GM12878 (cell line): ENCODE measurements at regions not wholly inside any gene's neighbourhood (a gene's known extent, or its start where the extent isn't known, plus 50 kb on each side); places are given as distances from the start of the nearest gene placed in this dataset.
A peak's percentile ranks its signal among the peaks of the same experiment; 100 is the strongest.

Source experiments
- ATAC-seq: fragments of 200-7000 bp; cut with Tn5 transposase; 3 replicates; pipeline ENCODE4 v1.9.1; 2020; ENCODE audit warnings: mild to moderate bottlenecking, moderate library complexity
- BruUV-seq: library from RNA; stranded (reverse); fragments of 400-500 nt; replicated peaks from 2 replicates; lab custom pipeline; 2021; lab: Mats Ljungman, UMichigan
- CTCF ChIA-PET: fragments of 300-600 bp; sonication (Branson Sonifier 250); formaldehyde crosslinking; extraction: SDS; loops from one replicate; lab custom pipeline; 2021; ENCODE audit warnings: inconsistent platforms; lab: Yijun Ruan, JAX
- POLR2A ChIA-PET: fragments of 350-600 bp; formaldehyde crosslinking; extraction: SDS; loops from one replicate; lab custom pipeline; 2021; ENCODE audit warnings: inconsistent platforms; lab: Charles Lee
- RAD21 ChIA-PET: fragments of 300-600 bp; sonication (Branson Sonifier 250); formaldehyde crosslinking; loops from one replicate; lab custom pipeline; 2023; ENCODE audit warnings: antibody characterized with exemption; ENCODE audit not compliant: unreplicated experiment; lab: Charles Lee
- SMC1A ChIA-PET: fragments of 300-600 bp; sonication (Branson Sonifier 250); formaldehyde crosslinking; loops from one replicate; lab custom pipeline; 2023; ENCODE audit not compliant: unreplicated experiment, uncharacterized antibody; lab: Charles Lee
- DNase-seq: peaks from one replicate; pipeline ENCODE4 v3.0.0-alpha.2; 2011; ENCODE audit warnings: low read depth, low spot score
- FAIRE-seq: peaks from 3 replicates; lab custom pipeline; 2011; peaks lifted over from hg19 to GRCh38; lab: Jason Lieb, UNC
- H2AFZ ChIP-seq: 2 replicates; pipeline ENCODE4 v1.6.0; 2011; ENCODE audit warnings: low read depth, low read length, control low read depth; ENCODE audit not compliant: control insufficient read depth
- H3K27ac ChIP-seq: 2 replicates; pipeline ENCODE4 v1.5.1; 2011; ENCODE audit warnings: control low read depth; ENCODE audit not compliant: control insufficient read depth, insufficient read depth
- H3K27me3 ChIP-seq, 2 experiments: replicated peaks in 1 of 2; 2 replicates each; pipeline versions ENCODE4 v1.6.0 to v1.6.1; 2011; ENCODE audit warnings: low read length in 1 of 2; ENCODE audit not compliant: control insufficient read depth in 2 of 2, insufficient read depth in 2 of 2
- H3K36me3 ChIP-seq, 2 experiments: 2 replicates each; pipeline ENCODE4 v1.5.1; 2011; ENCODE audit warnings: low read length in 1 of 2; ENCODE audit not compliant: control insufficient read depth in 2 of 2, insufficient read depth in 2 of 2
- H3K4me1 ChIP-seq: 2 replicates; pipeline ENCODE4 v1.6.1; 2011; ENCODE audit warnings: mild to moderate bottlenecking, low read length, moderate library complexity, mixed read lengths; ENCODE audit not compliant: control insufficient read depth, insufficient read depth
- H3K4me2 ChIP-seq: 2 replicates; pipeline ENCODE4 v1.6.0; 2011; ENCODE audit warnings: control low read depth; ENCODE audit not compliant: control insufficient read depth, insufficient read depth
- H3K4me3 ChIP-seq: fragments of 200-600 bp; sonication (generic); 2 replicates; pipeline ENCODE4 v1.5.1; 2016
- H3K79me2 ChIP-seq: 2 replicates; pipeline ENCODE4 v1.6.0; 2011; ENCODE audit warnings: low read length; ENCODE audit not compliant: control insufficient read depth, insufficient read depth
- H3K9ac ChIP-seq: 2 replicates; pipeline ENCODE4 v1.8.0; 2011; ENCODE audit warnings: low read length, control low read depth, mixed read lengths; ENCODE audit not compliant: control insufficient read depth, insufficient read depth
- H3K9me3 ChIP-seq: replicated peaks from 3 replicates; pipeline ENCODE4 v1.5.1; 2011; ENCODE audit warnings: mild to moderate bottlenecking, low read length; ENCODE audit not compliant: control insufficient read depth, insufficient read depth
- H4K20me1 ChIP-seq: 2 replicates; pipeline ENCODE4 v1.6.0; 2011; ENCODE audit not compliant: control insufficient read depth, insufficient read depth
- BHLHE40 ChIP-seq, 2 experiments: fragments of 450-650 bp in 1 of 2; IDR thresholded peaks; 2 replicates each; pipeline ENCODE4 v1.6.1; 2011 to 2017; ENCODE audit warnings: low read depth in 2 of 2, borderline replicate concordance in 1 of 2, improper control_type of control experiment in 1 of 2, low read length in 1 of 2, mild to moderate bottlenecking in 1 of 2
- ETV6 ChIP-seq, 2 experiments: fragments of 450-650 bp in 1 of 2; IDR thresholded peaks in 1 of 2; conservative IDR thresholded peaks in 1 of 2; 2 replicates each; pipeline ENCODE4 v1.6.1; 2014; ENCODE audit warnings: antibody characterized with exemption in 1 of 2, borderline replicate concordance in 1 of 2, low read depth in 1 of 2, mild to moderate bottlenecking in 1 of 2, moderate library complexity in 1 of 2
- KAT2A ChIP-seq: conservative IDR thresholded peaks from 2 replicates; pipeline ENCODE4 v1.6.1; 2011; ENCODE audit warnings: low read depth, low read length; ENCODE audit not compliant: control insufficient read depth
- MEF2A ChIP-seq: IDR thresholded peaks from 2 replicates; pipeline ENCODE4 v1.6.1; 2011; ENCODE audit warnings: low read depth, mild to moderate bottlenecking, low read length, moderate library complexity; ENCODE audit not compliant: insufficient read depth
- NR2C2 ChIP-seq: IDR thresholded peaks from 2 replicates; pipeline ENCODE4 v1.6.1; 2011; ENCODE audit warnings: borderline replicate concordance, low read depth; ENCODE audit not compliant: control insufficient read depth, insufficient read length
- RAD51 ChIP-seq: fragments of 450-650 bp; IDR thresholded peaks from 2 replicates; pipeline ENCODE4 v1.6.1; 2016; ENCODE audit warnings: moderate library complexity, mild to moderate bottlenecking, inconsistent platforms
- SMC3 ChIP-seq: IDR thresholded peaks from 2 replicates; pipeline ENCODE4 v1.6.1; 2011; ENCODE audit warnings: low read length, improper control_type of control experiment, borderline replicate concordance
- TAF1 ChIP-seq: IDR thresholded peaks from 2 replicates; pipeline ENCODE4 v1.6.1; 2011; ENCODE audit warnings: mild to moderate bottlenecking, low read depth, low read length, borderline replicate concordance
- WGBS: methylation state at CpG from one replicate; pipeline ENCODE4 v1.1.6; 2016; ENCODE audit warnings: low lambda C conversion rate; ENCODE audit not compliant: insufficient replicate concordance, insufficient coverage; ENCODE audit errors: missing lambda C conversion rate; 5-methylcytosine and 5-hydroxymethylcytosine counted together
- in situ Hi-C: fragments of 300-500 bp; cut with MboI; formaldehyde crosslinking; loops from 9 replicates; pipeline ENCODE4 v1.14.3; 2018; ENCODE audit warnings: mixed read lengths
- intact Hi-C: fragments of 100-400 bp; cut with micrococcal nuclease; formaldehyde crosslinking; loops from one replicate; pipeline ENCODE4 v1.14.2; 2022; ENCODE audit not compliant: unreplicated experiment
- TF ChIP-seq, protein P1 (sequence below): IDR thresholded peaks from 2 replicates; pipeline ENCODE4 v1.6.1; 2011; ENCODE audit warnings: low read depth, low read length, improper control_type of control experiment, borderline replicate concordance
- TF ChIP-seq, protein P2 (sequence below): fragments of 450-650 bp; formaldehyde crosslinking; IDR thresholded peaks from 2 replicates; pipeline ENCODE4 v1.4.0; 2020; ENCODE audit warnings: mild to moderate bottlenecking, moderate library complexity
- TF ChIP-seq, protein P3 (sequence below): fragments of 150-350 bp; IDR thresholded peaks from 2 replicates; pipeline ENCODE4 v1.6.1; 2016; ENCODE audit warnings: low read depth, low read length
- TF ChIP-seq, protein P4 (sequence below): IDR thresholded peaks from 2 replicates; pipeline ENCODE4 v1.6.1; 2012; ENCODE audit warnings: mild to moderate bottlenecking, low read depth, low read length

DNA sequence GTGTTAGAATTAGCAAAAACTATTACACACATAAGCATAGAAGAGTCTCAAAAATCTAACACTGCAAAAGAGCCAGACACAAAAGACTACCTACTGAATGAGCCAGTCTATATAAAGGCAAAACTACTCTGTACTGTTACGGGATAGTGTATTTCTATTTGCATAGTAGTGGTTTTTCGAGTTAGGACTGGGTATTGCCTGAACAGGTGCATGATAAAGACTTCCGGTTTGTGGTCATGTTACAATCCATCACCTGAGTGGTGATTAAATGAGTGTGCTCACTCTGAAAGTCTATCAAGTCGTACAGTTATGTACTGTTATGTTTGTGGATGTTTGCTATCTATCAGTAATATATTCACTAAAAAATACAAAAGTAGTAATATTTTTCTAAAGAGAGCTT, 523.3 kb upstream of the SYT4 start:
- intact Hi-C loops (no loop called here), in situ Hi-C loops (no loop called here)
- no peak overlapping the region for H3K27ac ChIP-seq
- FAIRE-seq (peak; percentile 68), DNase-seq (no peak), ATAC-seq (no peak; the same call in 1 of the 3 replicates)
- H3K4me3 ChIP-seq = no peak overlapping the region
- 15% methylated on average over 4 of the region's 4 CpGs for WGBS
- H3K4me2 ChIP-seq = no peak overlapping the region
- no peaks in the 10 kb centered on the region for H3K36me3 ChIP-seq
- ChIA-PET CTCF (no interaction called here), RAD21 (no interaction called here), SMC1A (no interaction called here), POLR2A (no interaction called here)
- no TSS peak for BruUV-seq
- H4K20me1 ChIP-seq = no peaks in the 10 kb centered on the region
- H3K9ac ChIP-seq = no peak overlapping the region
- no peaks in the 10 kb centered on the region; a peak in 1 of 4 replicates for H3K27me3 ChIP-seq
- H2AFZ ChIP-seq = no peak overlapping the region
- H3K79me2 ChIP-seq = no peaks in the 10 kb centered on the region
- no peaks in the 10 kb centered on the region for H3K4me1 ChIP-seq
- no peaks in the 10 kb centered on the region for H3K9me3 ChIP-seq
- TF ChIP-seq RAD51 (no peak), NR2C2 (no peak), TAF1 (no peak), ETV6 (conservative IDR thresholded peaks at IDR 0.05 in 1 of 2, IDR thresholded peaks at IDR 0.05 in 1 of 2; ENCODE audit: borderline replicate concordance in 1 of 2, low read depth in 1 of 2) (no peak), SMC3 (no peak), KAT2A (no peak), MEF2A (no peak), BHLHE40 (IDR thresholded peaks at IDR 0.05; ENCODE audit: borderline replicate concordance in 1 of 2, low read depth in 2 of 2, low read length in 1 of 2) (no peak)
- TF ChIP-seq, protein P1, sequence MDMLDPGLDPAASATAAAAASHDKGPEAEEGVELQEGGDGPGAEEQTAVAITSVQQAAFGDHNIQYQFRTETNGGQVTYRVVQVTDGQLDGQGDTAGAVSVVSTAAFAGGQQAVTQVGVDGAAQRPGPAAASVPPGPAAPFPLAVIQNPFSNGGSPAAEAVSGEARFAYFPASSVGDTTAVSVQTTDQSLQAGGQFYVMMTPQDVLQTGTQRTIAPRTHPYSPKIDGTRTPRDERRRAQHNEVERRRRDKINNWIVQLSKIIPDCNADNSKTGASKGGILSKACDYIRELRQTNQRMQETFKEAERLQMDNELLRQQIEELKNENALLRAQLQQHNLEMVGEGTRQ = no peak
- TF ChIP-seq, protein P2, sequence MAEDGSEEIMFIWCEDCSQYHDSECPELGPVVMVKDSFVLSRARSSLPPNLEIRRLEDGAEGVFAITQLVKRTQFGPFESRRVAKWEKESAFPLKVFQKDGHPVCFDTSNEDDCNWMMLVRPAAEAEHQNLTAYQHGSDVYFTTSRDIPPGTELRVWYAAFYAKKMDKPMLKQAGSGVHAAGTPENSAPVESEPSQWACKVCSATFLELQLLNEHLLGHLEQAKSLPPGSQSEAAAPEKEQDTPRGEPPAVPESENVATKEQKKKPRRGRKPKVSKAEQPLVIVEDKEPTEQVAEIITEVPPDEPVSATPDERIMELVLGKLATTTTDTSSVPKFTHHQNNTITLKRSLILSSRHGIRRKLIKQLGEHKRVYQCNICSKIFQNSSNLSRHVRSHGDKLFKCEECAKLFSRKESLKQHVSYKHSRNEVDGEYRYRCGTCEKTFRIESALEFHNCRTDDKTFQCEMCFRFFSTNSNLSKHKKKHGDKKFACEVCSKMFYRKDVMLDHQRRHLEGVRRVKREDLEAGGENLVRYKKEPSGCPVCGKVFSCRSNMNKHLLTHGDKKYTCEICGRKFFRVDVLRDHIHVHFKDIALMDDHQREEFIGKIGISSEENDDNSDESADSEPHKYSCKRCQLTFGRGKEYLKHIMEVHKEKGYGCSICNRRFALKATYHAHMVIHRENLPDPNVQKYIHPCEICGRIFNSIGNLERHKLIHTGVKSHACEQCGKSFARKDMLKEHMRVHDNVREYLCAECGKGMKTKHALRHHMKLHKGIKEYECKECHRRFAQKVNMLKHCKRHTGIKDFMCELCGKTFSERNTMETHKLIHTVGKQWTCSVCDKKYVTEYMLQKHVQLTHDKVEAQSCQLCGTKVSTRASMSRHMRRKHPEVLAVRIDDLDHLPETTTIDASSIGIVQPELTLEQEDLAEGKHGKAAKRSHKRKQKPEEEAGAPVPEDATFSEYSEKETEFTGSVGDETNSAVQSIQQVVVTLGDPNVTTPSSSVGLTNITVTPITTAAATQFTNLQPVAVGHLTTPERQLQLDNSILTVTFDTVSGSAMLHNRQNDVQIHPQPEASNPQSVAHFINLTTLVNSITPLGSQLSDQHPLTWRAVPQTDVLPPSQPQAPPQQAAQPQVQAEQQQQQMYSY (CRISPR knock-in tag) = no peak
- TF ChIP-seq, protein P3, sequence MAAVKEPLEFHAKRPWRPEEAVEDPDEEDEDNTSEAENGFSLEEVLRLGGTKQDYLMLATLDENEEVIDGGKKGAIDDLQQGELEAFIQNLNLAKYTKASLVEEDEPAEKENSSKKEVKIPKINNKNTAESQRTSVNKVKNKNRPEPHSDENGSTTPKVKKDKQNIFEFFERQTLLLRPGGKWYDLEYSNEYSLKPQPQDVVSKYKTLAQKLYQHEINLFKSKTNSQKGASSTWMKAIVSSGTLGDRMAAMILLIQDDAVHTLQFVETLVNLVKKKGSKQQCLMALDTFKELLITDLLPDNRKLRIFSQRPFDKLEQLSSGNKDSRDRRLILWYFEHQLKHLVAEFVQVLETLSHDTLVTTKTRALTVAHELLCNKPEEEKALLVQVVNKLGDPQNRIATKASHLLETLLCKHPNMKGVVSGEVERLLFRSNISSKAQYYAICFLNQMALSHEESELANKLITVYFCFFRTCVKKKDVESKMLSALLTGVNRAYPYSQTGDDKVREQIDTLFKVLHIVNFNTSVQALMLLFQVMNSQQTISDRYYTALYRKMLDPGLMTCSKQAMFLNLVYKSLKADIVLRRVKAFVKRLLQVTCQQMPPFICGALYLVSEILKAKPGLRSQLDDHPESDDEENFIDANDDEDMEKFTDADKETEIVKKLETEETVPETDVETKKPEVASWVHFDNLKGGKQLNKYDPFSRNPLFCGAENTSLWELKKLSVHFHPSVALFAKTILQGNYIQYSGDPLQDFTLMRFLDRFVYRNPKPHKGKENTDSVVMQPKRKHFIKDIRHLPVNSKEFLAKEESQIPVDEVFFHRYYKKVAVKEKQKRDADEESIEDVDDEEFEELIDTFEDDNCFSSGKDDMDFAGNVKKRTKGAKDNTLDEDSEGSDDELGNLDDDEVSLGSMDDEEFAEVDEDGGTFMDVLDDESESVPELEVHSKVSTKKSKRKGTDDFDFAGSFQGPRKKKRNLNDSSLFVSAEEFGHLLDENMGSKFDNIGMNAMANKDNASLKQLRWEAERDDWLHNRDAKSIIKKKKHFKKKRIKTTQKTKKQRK = no peak
- TF ChIP-seq, protein P4, sequence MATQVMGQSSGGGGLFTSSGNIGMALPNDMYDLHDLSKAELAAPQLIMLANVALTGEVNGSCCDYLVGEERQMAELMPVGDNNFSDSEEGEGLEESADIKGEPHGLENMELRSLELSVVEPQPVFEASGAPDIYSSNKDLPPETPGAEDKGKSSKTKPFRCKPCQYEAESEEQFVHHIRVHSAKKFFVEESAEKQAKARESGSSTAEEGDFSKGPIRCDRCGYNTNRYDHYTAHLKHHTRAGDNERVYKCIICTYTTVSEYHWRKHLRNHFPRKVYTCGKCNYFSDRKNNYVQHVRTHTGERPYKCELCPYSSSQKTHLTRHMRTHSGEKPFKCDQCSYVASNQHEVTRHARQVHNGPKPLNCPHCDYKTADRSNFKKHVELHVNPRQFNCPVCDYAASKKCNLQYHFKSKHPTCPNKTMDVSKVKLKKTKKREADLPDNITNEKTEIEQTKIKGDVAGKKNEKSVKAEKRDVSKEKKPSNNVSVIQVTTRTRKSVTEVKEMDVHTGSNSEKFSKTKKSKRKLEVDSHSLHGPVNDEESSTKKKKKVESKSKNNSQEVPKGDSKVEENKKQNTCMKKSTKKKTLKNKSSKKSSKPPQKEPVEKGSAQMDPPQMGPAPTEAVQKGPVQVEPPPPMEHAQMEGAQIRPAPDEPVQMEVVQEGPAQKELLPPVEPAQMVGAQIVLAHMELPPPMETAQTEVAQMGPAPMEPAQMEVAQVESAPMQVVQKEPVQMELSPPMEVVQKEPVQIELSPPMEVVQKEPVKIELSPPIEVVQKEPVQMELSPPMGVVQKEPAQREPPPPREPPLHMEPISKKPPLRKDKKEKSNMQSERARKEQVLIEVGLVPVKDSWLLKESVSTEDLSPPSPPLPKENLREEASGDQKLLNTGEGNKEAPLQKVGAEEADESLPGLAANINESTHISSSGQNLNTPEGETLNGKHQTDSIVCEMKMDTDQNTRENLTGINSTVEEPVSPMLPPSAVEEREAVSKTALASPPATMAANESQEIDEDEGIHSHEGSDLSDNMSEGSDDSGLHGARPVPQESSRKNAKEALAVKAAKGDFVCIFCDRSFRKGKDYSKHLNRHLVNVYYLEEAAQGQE = no peak
